Memory B cell (primary cell): ENCODE measurements at regions not wholly inside any gene's neighbourhood (a gene's known extent, or its start where the extent isn't known, plus 50 kb on each side); places are given as distances from the start of the nearest gene placed in this dataset.

Experiments used
- ATAC-seq: fragments of 150-1000 bp; cut with Tn5 transposase; 2 replicates; pipeline ENCODE4 v1.10.0; 2021; ENCODE audit warnings: low read depth, mild to moderate bottlenecking, moderate library complexity
- DNase-seq, 2 donors: peaks; one replicate each; pipeline ENCODE4 v3.0.0; 2022; ENCODE audit warnings: low spot score in 2 of 2
- H3K27ac Mint-ChIP-seq: one replicate; pipeline ENCODE4 v1.8.0; 2022; ENCODE audit warnings: mild to moderate bottlenecking, moderate library complexity, mixed read lengths
- H3K27me3 Mint-ChIP-seq: one replicate; pipeline ENCODE4 v1.8.0; 2022; ENCODE audit warnings: mixed read lengths
- H3K36me3 Mint-ChIP-seq: one replicate; pipeline ENCODE4 v1.8.0; 2022; ENCODE audit warnings: mild to moderate bottlenecking, mixed read lengths
- H3K4me1 Mint-ChIP-seq: one replicate; pipeline ENCODE4 v1.8.0; 2022; ENCODE audit warnings: mixed read lengths
- H3K4me3 Mint-ChIP-seq: one replicate; pipeline ENCODE4 v1.8.0; 2022; ENCODE audit warnings: mild to moderate bottlenecking, moderate library complexity, mixed read lengths
- H3K9me3 Mint-ChIP-seq: one replicate; pipeline ENCODE4 v1.8.0; 2022; ENCODE audit warnings: mixed read lengths

DNA sequence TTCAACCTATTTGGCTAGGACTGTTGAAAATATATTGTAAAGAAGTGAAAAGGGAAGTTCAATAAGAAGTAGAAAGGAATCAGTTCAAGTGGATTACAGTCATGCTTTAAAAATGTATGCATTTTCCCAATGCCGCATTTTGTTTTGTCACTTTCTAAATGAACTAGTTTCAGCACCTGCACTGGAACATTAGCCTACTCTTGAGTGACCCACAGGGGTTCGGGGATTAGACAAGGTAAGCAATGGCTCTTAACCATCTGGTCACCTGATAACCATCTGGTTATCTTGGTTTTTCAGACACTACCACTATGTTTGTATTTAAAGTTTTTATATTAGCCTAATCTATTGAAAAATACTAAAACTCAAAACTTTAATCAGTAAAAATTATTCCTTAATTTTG, 97.6 kb downstream of the CD164 start:
- ATAC-seq: no peak
- H3K4me3 Mint-ChIP-seq: no peak overlapping the region
- H3K9me3 Mint-ChIP-seq: no peaks in the 10 kb centered on the region

DNA sequence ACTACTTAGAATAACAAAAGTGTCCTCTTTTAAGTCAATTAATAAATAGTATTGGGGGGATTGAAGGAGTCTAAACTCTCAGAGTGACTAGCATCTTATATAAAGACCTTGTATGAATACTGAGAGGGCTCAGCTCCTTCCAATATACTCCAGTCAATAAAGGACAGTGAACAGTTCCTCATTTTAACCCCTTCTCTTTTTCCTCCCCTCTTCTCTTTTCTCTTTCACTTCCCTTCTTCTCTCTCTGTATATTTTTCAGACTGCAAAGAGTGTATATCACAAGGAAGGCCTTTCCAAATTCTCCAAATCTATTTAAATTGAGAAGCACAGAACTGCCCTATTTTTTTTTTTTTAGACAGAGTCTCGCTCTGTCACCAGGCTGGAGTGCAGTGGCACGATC, 99.5 kb downstream of the CD164 start:
- DNase-seq (no peak), ATAC-seq (no peak)
- Mint-ChIP-seq H3K4me3 (no peak overlapping the region), H3K36me3 (no peaks in the 10 kb centered on the region), H3K27ac (no peak overlapping the region), H3K27me3 (peaks cover 4% of the 10 kb centered on the region), H3K4me1 (no peaks in the 10 kb centered on the region), H3K9me3 (no peaks in the 10 kb centered on the region)

More for the DNA sequence above, 97.6 kb downstream of the CD164 start:
- DNase-seq: no peak
- H3K4me1 Mint-ChIP-seq: no peaks in the 10 kb centered on the region
- H3K27me3 Mint-ChIP-seq: peaks cover 7% of the 10 kb centered on the region
- no peak overlapping the region for H3K27ac Mint-ChIP-seq
- H3K36me3 Mint-ChIP-seq: no peaks in the 10 kb centered on the region

DNA sequence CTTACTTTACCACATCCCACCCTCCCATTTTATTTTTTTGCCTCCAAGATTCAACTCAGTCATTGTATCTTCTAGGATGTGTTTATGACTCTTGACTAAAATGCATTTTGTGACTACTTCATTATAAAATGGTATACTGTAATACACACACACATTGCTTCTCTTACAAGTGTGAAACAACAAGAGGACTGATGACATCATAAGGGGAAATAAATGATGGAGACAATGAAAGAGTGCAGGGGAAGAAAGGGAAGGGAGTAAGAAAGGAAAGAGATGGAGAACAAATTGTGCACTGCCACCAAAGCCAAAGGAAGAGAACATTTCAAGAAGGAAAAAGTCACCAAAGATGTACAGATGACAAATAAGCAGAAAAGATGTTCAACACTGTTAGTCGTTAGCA, 102.6 kb downstream of the CD164 start:
- no peak overlapping the region for H3K4me3 Mint-ChIP-seq
- H3K36me3 Mint-ChIP-seq: no peaks in the 10 kb centered on the region
- no peak overlapping the region for H3K27ac Mint-ChIP-seq
- ATAC-seq (no peak), DNase-seq (no peak)
- no peaks in the 10 kb centered on the region for H3K4me1 Mint-ChIP-seq
- no peaks in the 10 kb centered on the region for H3K9me3 Mint-ChIP-seq
- no peaks in the 10 kb centered on the region for H3K27me3 Mint-ChIP-seq

DNA sequence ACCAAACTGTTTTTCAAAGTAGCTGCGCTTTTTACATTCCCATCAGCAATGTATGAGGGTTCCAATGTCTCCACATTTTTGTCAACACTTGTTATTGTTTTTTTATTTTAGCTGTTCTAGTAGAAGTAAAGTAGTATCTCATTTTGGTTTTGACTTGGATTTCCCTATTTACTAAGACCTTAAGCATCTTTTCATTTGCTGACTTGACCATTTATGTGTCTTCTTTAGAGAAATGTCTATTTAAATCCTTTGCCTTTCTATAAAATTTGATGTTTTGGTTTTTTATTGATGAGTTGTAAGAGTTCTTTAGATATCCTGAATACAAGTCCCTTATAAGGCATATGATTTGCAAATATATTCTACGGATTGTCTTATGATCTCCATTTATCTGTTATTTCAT, 110.6 kb downstream of the CD164 start:
- peaks cover 5% of the 10 kb centered on the region for H3K36me3 Mint-ChIP-seq
- DNase-seq (no peak), ATAC-seq (no peak)
- no peak overlapping the region for H3K4me3 Mint-ChIP-seq
- peaks cover 9% of the 10 kb centered on the region for H3K9me3 Mint-ChIP-seq
- no peak overlapping the region for H3K27ac Mint-ChIP-seq
- H3K27me3 Mint-ChIP-seq: no peaks in the 10 kb centered on the region
- no peaks in the 10 kb centered on the region for H3K4me1 Mint-ChIP-seq

DNA sequence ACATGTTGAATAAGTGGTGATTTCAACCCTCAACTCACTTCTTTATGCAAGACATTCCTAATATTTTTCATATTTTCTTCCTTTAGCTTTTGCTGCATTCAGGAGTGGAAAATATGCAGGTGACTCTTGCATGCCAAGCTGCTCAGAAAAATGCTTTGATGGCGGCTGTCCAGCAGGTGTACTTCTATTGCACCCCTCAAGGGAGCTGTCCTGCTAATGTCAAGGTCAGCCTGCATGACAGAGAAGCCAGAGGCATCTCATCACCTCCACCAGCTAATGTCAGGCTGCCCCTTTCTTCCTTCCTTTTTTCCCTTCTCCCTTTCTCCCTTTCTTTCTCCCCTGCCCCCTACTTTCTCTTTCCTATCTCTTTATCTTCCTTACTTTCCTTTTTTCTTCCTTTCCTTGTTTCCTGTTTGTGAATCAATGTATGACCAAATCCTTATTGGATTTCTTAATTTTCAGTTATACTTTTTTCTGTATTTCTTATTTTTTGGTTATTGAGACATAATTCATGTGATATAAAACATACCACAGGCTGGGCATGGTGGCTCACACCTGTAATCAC, 112.2 kb downstream of the CD164 start:
- Mint-ChIP-seq H3K9me3 (peaks cover 9% of the 10 kb centered on the region), H3K4me3 (no peak overlapping the region), H3K27me3 (no peaks in the 10 kb centered on the region), H3K36me3 (peaks cover 5% of the 10 kb centered on the region), H3K27ac (no peak overlapping the region), H3K4me1 (no peaks in the 10 kb centered on the region)
- ATAC-seq (no peak), DNase-seq (no peak)

DNA sequence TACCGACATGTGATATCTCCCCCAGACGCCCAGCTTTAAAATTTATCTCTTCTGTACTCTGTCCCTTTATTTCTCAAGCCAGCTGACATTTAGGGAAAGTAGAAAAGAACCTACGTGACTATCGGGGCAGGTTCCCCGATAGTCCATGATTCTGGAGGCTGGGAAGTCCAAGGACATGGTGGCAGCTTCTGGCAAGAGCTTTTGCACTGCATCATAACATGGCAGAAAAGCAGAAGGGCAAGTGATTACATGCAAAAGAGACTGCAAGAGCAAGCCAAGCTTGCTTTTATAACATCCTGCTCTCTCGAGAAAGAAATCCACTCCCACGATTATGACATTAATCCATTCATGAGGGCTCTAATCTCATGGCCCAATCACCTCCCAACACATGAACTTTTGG, 113.2 kb downstream of the CD164 start:
- peaks cover 5% of the 10 kb centered on the region for H3K36me3 Mint-ChIP-seq
- H3K4me3 Mint-ChIP-seq: no peak overlapping the region
- no peak for DNase-seq
- H3K27ac Mint-ChIP-seq: no peak overlapping the region
- peaks cover 9% of the 10 kb centered on the region for H3K9me3 Mint-ChIP-seq
- no peaks in the 10 kb centered on the region for H3K4me1 Mint-ChIP-seq
- peaks cover 1% of the 10 kb centered on the region for H3K27me3 Mint-ChIP-seq
- no peak for ATAC-seq

DNA sequence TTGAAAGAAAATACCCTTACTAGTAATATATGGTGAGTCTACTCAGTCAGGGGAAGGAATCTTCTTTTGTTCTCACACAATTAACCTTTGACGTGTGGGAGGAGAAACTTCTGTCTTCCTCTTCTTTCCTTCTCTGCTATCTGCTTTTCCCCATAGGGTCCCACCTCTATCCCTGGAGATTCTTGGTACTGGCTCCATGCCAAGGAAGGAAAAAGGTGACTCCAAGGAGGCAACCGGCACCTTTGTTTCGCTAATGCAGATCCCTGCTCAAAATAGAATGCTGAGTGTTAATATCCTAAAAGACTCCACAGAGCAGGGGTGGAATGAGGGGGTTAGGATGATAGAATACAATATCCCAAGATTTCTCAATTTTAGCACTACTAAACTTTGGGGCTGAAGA, 116.7 kb downstream of the CD164 start:
- Mint-ChIP-seq H3K4me1 (no peaks in the 10 kb centered on the region), H3K27ac (no peak overlapping the region), H3K4me3 (no peak overlapping the region), H3K27me3 (peaks cover 12% of the 10 kb centered on the region), H3K9me3 (peaks cover 7% of the 10 kb centered on the region), H3K36me3 (peaks cover 9% of the 10 kb centered on the region)
- ATAC-seq: no peak
- DNase-seq: no peak

DNA sequence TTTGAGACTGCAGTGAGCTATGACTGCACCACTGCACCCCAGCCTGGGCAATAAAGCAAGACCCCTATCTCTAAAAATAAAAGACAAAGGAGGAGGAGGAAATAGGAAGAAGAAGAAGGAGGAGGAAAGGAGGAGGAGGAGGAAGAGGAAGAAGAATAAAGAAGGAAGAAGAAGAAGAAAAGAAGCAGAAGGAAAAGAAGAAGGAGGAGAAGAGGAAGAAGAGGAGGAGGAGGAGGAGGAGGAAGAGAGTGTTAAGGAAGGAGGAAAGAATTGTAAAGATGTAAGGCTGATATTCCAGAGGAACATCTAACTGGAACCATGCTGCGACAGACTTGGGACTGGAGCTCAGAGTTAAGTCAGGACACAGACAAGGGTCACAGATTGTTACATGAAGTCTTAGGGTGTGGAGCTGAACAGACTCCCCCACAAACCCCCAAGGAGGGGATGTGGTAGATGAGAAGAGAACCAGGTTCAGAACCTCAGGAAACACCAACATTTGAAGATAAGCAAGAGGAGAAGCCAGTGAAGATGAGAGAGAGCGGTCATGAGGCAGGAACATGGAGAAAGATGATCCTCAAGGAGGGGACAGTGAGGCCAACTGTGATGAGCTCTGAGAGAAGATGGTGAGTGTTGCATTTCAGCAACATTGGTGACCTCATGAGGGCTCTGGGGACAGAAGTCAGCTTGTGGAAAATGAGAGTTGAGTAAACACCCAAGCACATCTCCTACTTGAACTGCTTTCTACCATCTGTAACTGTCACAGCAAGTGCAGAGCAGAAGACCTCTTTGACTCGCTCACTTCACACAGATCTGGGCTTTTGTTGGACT, 118.2 kb downstream of the CD164 start:
- H3K4me1 Mint-ChIP-seq: no peaks in the 10 kb centered on the region
- no peak overlapping the region for H3K27ac Mint-ChIP-seq
- H3K4me3 Mint-ChIP-seq: no peak overlapping the region
- H3K9me3 Mint-ChIP-seq: no peaks in the 10 kb centered on the region
- peaks cover 6% of the 10 kb centered on the region for H3K36me3 Mint-ChIP-seq
- ATAC-seq (no peak), DNase-seq (no peak)
- H3K27me3 Mint-ChIP-seq: peaks cover 12% of the 10 kb centered on the region

DNA sequence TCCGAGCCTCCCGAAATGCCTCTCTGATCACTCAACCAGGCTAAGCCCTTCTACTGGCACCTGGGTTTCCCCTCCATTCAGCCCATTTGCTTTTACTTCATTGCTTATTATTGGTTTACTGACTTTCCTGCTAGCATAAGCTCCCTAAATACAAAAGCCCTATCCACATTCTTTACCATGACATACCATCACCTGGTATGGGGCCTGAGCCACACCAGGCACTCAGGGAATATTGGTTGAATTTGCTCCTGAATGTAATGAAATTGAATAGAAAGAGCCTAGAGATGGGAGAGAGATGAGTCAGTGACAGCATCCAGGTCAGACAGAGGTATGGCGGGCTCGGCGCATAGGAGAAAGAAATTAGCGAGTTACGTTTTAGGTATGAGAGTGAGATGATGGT, 120.0 kb downstream of the CD164 start:
- Mint-ChIP-seq H3K27ac (no peak overlapping the region), H3K4me1 (no peaks in the 10 kb centered on the region), H3K36me3 (peaks cover 6% of the 10 kb centered on the region), H3K9me3 (no peaks in the 10 kb centered on the region), H3K27me3 (peaks cover 12% of the 10 kb centered on the region), H3K4me3 (no peak overlapping the region)
- no peak for ATAC-seq
- no peak for DNase-seq

DNA sequence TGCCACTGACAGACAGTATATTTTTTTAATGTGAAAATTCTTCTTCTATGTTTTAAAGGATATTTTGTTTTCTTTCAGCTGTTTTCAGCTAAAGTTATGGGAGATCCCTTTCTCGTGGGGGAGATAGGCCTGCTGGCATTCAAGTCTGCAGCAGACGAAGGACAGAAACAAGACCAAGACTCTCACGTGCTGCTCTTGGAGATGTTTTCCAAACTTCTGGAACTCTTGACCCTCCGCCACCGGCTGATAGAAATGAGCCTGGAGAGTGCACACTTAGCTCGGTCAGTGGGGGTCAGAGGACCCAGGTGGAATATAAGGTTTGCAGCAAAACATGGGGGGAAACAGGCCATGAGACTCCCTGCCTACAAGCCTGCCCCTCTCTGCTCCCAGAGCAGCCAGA, 120.5 kb downstream of the CD164 start:
- DNase-seq (no peak), ATAC-seq (no peak)
- Mint-ChIP-seq H3K27ac (no peak overlapping the region), H3K27me3 (peaks cover 12% of the 10 kb centered on the region), H3K9me3 (no peaks in the 10 kb centered on the region), H3K36me3 (peaks cover 4% of the 10 kb centered on the region), H3K4me1 (no peaks in the 10 kb centered on the region), H3K4me3 (no peak overlapping the region)

DNA sequence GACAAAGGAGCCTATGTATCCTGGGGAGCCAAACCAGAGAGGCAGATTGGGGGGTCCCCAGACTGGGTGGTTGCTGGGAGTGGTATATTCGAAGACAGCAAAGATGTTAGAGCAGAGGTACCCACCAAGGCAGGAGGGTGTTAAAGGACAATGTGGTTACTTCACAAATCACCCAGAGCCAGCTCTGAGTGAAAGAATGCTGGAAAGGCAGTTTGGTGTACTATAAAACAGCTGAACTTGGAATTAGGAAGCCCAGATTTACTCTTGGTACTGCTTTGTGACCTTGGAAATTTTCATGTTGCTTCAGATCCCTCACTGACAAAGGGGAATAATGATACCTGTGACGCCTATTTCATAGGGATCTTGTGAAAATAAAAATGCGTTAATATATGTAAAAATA, 121.6 kb downstream of the CD164 start:
- peaks cover 4% of the 10 kb centered on the region for H3K36me3 Mint-ChIP-seq
- DNase-seq: no peak
- H3K27ac Mint-ChIP-seq: no peak overlapping the region
- peaks cover 12% of the 10 kb centered on the region for H3K27me3 Mint-ChIP-seq
- H3K9me3 Mint-ChIP-seq: no peaks in the 10 kb centered on the region
- no peak overlapping the region for H3K4me3 Mint-ChIP-seq
- H3K4me1 Mint-ChIP-seq: no peaks in the 10 kb centered on the region
- no peak for ATAC-seq

DNA sequence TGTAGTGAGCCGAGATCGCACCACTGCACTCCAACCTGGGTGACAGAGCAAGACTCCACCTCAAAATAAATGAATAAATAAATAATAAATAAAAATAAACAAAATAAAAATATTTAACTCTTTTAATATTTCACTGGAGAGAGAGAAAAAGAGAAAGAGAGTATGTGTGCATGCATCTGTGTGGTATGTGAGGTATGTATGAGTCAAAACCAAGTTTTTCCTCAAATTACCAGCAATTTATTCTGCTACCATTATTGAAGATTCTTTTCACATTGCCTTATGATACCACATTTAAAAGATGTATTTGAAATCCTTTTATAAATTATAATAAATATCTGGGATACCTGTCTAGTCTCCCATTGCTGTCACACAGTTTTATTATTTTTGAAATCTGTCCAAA, 122.1 kb downstream of the CD164 start:
- DNase-seq (no peak), ATAC-seq (no peak)
- Mint-ChIP-seq H3K36me3 (peaks cover 4% of the 10 kb centered on the region), H3K4me3 (no peak overlapping the region), H3K27me3 (peaks cover 13% of the 10 kb centered on the region), H3K4me1 (no peaks in the 10 kb centered on the region), H3K9me3 (no peaks in the 10 kb centered on the region), H3K27ac (no peak overlapping the region)

DNA sequence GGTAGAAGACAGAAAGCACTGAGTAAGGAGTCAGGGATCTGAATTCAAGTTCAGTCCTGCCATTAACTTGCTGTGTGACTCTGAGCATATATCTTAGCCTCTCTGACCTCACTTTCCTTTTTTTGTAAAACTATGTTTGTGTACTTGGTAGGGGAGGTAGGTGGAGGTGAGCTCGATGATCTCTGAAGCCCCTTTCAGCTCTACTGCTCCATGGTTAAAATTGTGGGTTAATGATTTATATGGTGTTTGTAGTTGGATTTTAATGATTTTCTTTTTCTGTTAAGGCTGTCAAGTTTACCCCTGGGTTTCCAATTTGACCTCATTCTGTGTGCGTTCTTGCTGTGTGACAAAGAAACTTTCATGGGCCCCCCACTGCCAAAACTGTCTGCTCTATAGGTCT, 124.1 kb downstream of the CD164 start:
- no peak for DNase-seq
- H3K4me1 Mint-ChIP-seq: no peaks in the 10 kb centered on the region
- no peak for ATAC-seq
- peaks cover 3% of the 10 kb centered on the region for H3K36me3 Mint-ChIP-seq
- H3K27me3 Mint-ChIP-seq: peaks cover 9% of the 10 kb centered on the region
- no peak overlapping the region for H3K27ac Mint-ChIP-seq
- H3K9me3 Mint-ChIP-seq: no peaks in the 10 kb centered on the region
- no peak overlapping the region for H3K4me3 Mint-ChIP-seq

DNA sequence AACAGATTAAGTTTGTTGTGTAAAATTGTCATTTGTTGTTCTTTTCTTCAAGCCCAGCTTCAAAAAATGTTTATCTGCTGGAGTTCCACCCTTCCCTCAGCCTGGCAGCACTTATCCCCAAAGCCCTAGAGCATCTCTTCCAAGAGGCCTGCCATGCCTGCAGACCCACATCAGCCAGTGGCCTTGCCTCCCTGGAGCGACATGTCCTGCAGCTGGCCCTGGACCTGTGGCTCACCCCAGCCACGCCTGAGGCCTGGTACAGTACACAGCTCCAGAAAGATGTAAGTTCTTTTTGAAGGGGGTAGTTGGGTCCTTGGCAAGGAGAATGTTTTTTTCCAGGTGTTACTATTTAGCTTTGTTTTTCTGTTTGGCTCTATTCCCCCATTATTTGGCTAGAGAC, 124.8 kb downstream of the CD164 start:
- DNase-seq (no peak), ATAC-seq (no peak)
- Mint-ChIP-seq H3K27ac (no peak overlapping the region), H3K4me3 (no peak overlapping the region), H3K9me3 (no peaks in the 10 kb centered on the region), H3K27me3 (peaks cover 7% of the 10 kb centered on the region), H3K4me1 (no peaks in the 10 kb centered on the region), H3K36me3 (peaks cover 2% of the 10 kb centered on the region)
